ENCODE measurements at regions not wholly inside any gene's neighbourhood (a gene's known extent, or its start where the extent isn't known, plus 50 kb on each side); places are given as distances from the start of the nearest gene placed in this dataset.
"Not testable (repeated sequence)": the region's sequence is repeated elsewhere in the genome, so short reads cannot be mapped to it uniquely, and the experiment has no call there.

DNA sequence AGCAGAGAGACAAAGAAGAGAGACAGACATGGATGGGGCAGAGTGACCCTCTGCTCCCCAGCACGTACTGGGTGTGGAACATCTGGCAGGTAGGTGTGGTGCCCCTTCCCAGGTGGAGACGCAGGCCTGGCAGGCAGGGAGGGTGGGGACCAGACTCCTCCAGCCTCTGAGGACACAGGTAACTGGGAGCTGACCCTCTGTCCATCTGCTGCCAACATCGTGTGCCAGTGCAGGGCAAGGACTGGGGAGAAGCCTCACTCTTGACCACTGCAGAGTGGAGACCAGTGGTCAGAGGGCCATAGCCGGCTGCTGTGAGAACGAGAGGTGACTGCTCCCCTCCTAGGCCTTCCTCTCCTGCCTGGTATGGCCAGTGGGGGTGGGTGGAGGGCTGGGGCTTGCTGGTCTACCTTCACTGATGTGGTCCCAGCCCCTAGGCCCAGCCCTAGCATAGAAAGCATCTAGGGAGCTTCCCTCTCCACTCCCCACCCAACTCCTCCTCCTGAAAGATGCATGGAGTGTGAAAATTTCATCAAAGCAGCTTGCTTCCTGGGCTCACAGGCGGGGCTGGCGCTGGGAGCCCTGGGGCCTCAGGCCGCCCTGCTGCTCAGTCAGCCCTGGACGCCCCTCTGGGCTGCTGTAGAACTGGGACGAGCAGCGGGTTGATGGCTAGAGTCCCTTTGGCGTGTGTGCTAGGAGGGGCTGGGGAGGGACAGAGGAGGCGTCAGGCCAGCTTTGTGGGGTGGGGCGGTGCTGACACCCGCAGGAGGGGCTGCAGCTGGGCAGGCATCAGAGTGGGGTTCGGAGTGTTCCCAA, 90.3 kb downstream of the PLXNA1 start:
- DNase-seq, result no peak

DNA sequence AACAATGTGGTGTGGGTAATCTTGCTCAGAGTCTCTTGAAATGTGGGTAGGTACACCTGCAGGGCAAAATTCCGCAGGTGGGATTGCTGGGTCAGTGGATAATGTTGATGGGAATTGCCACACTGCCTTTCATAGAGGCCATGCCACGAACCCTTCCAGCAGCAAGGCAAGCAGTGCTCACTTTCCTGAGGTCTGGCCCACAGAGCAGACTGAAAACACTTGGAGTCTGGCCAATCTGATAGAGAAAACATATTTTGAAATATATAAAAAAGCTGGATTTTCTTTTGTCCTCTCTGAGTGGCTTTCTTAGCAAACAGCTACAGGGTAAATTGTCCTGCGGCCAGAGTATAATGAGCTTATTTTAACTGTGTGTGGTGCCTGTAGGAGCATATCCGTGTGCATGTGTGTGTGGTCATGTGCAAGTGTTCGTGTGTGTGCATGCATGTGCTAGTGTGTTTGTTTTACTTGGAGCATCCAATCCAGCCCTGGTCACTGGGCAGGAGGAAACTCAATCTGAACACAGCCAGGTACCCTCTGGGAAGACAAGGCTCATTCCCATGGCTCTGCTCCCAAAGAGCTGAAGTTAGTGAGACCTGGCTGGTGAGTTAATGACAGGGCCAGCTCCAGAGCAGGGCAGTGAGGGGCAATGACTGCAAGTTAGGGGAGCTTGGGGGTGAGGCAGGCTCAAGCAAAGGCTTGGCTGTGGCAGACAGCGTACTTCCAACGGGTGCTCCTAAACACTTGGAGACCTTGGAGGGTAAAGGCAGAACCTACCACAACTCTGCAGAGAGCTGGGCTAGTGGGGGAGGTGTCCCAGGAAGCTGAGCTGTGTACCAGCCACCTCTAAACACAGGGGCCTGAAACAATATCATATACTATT, 91.3 kb downstream of the PLXNA1 start:
- DNase-seq, result no peak

DNA sequence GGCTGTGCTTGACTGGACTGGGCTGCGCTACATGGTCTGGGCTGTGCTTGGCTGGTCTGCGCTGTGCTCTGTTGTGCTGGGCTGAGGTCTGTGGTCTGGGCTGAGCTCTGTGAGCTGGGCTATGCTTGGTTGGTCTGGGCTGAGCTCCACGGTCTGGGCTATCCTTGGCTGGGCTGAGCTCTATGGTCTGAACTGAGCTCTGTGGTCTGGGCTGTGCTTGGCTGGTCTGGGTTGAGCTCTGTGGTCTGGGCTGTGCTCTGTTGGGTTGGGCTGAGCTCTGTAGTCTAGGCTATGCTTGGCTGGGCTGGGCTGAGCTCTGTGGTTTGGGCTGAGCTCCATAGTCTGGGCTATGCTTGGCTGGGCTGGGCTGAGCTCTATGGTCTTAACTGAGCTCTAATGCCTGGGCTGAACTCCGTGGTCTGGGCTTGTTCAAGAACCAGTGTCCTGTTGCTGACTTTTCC, 92.0 kb downstream of the PLXNA1 start:
- no peak for DNase-seq

DNA sequence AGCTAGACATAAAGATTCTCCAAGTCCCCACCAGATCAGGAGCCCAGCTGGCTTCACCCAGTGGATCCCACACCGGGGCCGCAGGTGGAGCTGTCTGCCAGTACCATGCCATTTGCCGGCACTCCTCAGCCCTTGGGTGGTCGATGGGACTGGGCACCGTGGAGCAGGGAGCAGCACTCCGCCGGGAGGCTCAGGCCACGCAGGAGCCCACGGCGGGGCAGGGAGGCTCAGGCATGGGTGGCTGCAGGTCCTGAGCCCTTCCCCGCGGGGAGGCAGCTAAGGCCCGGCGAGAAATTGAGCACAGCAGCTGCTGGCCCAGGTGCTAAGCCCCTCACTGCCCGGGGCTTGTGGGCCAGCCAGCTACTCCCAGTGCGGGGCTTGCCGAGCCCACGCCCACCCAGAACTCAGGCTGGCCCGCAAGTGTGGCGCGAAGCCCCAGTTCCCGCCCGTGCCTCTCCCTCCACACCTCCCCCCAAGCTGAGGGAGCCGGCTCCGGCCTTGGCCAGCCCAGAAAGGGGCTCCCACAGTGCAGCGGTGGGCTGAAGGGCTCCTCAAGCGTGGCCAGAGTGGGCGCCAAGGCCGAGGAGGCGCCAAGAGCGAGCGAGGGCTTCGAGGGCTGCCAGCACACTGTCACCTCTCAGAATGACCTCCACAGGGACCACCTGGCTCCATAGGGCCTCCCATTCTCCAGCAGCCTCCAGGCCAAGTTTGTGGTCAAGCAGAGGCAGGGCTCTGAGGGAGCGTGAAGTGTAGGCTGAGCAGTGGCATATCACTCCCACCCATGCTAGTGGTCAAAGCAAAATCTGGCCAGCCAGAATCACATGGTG, 93.5 kb downstream of the PLXNA1 start:
- DNase-seq, result not testable (repeated sequence)

DNA sequence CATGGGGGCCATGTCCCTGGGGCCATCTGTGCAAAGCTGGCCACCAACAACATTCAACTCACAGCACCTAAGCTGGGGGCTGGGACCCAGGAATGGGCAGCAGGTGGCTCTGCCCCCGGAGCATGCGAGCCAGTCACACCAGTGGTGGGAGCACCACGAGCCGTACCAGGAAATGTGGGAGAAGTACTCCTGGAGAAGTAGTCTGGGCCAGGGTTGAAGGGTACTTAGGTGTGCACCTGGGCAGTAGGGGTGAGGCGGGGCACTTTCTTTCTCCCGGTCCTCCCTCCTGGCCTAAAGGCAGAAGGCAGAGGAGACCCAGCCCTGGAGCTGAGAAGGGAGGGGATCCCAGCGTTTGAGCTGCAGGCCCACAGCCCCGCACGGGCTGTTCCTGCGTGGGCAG, 94.2 kb downstream of the PLXNA1 start:
- no peak for DNase-seq

DNA sequence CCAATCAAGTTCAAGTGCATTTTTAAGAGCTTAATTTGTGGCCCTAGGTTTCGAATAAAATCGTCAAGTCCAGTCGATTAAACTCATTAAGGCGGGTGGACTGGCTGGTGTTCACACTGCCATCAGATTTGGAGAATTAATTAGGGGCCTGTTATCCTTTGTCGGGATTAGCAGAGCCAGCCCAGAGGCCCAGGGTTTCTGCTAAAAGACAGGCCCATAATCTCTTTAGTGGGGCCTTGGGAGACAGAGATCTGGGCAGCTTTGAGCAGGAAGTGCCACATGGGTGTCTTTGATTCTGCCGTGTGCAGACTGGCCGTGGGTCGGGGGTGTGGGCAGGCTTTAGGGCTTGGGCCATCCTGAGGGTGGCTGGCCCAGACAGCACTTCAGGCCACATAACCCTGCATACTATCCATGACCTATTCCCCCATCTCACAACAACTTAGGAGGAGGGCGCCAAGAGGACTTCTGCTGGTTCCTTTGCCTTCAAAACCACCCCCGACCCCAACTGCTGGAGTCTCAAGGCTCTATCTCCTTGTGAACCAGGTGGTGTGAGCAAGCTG, 94.7 kb downstream of the PLXNA1 start:
- no peak for DNase-seq

DNA sequence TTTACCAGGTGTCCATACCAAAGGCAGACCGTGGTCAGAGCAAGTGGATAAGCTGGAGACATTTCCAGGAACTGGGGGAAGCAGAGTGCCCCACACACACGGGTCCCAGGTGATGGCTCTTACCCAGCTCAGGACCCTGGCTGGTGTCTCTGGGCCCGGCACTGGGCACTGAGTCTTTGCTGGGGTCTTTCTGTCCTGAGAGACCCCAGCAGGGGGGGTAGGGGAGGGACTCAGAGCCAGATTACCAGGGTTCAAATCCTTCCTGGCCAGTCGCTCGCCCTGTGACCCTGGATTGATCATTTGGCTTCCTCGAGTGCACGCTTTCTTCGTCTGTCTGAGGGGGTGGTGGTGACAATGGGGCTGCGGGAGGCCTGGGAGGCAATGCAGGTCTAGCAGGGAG, 95.7 kb downstream of the PLXNA1 start:
- no peak for DNase-seq

DNA sequence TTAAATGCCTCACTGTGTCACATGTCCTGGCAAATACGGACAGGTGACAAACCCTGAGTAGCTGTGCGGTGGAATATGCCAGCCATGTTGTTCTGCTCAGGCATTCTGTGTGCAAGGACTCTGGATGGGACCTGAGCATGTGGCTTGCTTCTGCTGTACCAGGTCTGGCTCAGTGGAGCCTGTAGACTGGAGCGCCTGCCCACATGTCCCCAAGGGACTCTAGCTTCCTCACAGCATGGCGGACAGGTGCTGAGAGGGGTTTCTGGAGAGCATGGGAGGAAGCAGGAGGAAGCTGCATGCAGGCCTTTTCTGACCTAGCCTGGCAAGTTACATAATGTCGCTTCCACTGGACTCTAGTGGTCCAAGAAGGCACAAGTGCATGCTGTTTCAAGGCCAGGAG, 96.3 kb downstream of the PLXNA1 start:
- no peak for DNase-seq

DNA sequence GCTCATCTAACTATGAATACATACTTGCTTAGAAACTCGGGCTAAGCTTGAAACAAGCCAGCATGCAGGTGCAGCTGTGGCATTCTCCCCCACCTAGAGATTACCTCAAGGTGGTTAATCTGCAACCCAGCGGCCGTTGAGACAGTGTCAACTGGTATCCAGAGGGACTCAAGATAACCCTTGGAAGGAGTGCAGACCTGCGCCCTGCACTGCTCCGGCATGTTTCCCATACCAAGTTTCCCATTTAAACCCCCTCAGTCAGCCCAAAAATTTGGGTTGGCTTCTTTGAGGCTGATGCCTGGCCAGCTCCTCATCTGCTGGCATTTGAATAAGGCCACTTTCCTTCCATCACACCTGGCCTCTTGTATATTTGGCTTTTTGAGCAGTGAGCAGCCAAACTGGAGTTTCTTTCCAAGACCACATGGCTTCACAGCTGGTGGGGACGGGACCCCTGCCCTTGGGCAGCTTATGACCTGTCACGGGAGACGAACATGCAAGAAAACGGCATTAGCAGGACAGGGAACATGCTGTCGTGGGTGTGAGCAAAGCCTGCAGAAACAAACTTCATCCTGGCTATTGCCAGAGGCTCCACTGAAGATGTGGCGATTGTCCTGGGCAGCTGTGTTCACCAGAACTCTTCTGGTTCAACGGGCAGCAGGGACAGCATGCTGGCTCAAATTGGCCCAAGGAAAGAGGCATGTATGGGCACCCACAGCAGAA, 98.2 kb downstream of the PLXNA1 start:
- DNase-seq, result no peak

DNA sequence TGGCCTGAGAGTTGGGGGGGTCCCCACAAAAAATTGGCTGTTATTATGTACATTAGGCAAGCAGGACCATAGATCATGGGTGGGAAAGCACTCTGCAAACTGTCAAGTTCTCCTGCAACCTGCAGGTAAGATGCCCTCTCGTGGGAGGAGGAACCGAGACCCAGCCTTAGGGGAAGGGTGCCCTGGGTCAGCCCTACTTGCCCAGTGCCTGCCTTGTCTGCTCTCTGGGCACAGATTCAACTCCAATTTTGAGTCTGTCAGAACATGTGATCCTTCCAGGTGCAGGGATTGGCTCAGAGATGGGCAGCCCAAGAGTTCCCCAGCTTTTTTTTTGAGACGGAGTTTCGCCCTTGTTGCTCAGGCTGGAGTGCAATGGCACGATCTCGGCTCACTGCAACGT, 99.2 kb downstream of the PLXNA1 start:
- no peak for DNase-seq

DNA sequence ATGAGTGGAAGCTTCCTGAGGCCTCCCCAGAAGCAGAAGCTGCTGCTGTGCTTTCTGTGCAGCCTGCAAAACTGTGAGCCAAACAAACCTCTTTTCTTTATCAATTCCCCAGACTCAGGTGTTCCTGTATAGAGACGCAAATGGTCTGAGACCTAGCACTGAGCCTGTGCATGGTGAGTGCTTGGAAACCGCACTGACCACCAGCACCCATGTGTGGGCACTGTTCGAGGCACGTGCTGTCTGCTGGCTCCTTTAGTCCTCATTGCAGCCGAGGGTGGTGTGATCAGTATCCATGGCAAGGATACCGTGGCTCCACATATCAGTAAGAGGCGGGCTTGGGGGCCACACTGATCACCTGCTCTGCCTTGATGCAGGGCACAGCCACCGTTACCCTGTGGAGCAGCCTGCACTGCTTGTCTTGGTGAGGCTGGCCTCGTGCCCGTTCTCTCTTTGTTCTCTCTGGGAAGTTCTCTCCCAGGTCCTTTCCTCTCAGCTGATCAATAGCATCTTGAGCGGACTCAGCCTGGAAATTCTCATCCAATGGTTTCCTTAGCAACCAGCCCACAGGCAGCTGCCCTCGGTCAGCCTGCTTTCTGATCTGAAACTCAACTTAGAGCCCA, 101.0 kb downstream of the PLXNA1 start:
- DNase-seq, result no peak

DNA sequence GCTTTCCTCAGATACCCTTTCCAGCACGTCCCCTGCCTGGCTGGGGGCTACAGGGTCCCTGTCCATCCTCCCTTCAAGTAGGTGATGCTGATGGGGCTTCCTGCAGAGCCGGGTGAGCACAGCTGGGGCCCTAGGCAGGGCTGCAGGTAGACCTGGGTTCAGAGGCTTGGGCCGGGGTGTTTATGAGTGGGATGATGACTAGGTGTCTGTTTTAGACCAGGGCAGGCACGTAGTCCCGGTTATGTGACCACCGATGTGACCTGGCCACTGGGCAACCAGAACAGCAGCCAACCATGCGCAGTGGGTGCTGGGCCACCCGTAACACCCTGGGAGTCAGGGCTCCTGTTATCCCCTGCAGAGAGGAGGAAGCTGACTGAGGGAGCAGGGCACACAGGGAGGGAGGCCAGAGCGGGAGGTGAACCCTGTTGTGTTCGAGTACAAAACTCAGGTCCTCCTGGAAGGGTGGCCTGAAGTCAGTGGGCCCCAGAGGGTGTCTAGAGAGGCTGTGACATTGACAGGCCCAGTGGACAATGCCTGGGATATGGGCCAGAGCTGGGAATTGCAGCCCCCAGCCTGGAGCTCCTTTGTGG, 101.6 kb downstream of the PLXNA1 start:
- DNase-seq, result no peak

DNA sequence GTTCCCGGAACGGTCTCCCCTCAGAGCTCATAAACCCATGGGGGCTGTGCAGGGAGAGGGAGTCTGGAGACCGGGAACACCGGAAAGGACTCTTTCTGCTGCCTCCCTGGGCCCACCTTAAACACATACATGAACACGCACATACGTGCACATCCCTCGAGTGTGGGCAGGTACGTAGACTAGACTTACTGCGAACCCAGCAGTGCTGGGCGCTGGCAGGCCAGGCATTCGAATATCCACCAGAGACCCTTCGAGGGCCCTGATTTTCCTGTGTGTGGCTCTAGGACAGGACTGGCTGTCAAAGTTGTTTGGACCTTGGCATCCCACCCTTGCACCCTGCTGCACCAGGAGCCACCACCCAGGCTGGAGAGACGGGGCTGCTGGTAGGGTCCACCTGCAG, 102.7 kb downstream of the PLXNA1 start:
- no peak for DNase-seq

DNA sequence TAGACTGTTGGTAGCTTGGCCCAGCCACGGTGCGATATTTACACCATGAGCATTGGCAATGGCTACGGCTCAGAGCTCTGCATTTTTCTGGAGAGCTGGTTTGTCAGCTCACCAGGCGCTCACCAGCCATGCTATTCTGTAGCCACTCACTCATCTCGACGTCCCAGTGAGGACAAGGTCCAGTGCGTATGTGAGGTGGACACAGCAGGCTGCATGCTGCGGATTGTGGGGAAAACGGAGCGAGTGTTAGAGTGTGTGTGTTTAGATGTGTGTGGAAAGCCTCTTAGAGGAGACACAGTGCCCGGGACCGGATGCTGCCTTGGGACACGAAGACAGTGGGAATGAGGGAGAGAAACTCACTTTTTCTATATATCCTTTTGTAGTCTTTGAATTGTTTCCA, 103.7 kb downstream of the PLXNA1 start:
- not testable (repeated sequence) for DNase-seq

DNA sequence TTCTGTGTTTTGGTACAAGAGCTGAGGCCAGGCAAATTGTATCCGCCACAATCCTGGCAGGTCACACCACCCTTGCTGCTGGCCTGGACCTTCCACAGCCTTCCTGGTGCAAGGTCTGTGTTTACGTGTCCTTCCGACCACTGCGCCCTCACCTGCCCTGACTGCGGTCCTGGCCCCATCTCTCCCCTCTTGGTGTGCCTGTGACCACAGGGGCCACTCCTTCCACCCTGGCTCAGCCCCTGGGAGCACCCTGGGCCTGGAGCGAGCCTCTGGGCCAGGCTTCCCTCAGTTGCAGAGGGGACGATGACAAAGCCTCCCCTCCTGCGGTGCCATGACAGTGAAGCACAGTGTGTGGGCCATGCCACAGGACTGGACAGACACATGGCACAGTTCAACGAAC, 104.5 kb downstream of the PLXNA1 start:
- no peak for DNase-seq

DNA sequence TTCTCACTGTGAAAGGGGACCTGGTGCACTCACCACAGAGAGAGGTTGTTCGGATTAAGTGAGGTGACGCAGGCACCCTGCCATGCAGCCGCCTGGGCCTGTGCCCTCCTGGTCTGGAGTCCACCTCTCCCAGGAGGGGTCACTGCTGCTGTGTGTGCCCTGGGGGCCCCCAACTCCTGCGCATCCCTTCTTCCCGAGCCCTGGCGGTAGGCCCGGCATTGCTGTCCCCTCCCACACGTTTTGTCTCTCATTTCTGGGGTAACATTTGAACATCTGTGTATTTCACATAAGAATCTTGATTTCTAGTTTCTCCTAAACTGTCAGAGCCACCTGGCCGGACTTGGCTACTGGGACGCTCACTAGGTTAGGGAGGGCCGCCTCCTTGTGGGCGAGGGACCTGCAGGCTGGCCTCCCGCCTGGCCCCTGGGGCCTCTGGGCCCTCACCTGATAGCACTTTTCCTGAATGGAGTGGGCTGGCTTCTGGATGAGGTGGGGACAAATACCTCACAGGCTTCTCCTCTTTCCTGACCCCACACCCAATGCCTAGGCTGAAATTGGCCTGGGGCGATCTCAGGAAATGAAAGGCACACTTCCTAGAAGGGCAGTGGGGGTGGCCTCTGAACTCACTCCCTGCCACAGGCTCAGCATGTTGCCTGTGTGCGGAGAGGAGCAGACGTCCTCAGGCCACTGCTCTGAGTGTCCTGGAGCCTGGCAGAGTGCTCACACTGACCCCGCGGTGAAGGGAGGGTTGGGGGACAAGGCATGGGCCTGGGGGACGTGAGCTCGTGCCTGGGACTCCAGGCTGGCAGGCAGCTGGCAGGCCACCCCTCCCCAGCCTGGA, 104.2 kb upstream of the PRR23E start:
- no peak for DNase-seq

DNA sequence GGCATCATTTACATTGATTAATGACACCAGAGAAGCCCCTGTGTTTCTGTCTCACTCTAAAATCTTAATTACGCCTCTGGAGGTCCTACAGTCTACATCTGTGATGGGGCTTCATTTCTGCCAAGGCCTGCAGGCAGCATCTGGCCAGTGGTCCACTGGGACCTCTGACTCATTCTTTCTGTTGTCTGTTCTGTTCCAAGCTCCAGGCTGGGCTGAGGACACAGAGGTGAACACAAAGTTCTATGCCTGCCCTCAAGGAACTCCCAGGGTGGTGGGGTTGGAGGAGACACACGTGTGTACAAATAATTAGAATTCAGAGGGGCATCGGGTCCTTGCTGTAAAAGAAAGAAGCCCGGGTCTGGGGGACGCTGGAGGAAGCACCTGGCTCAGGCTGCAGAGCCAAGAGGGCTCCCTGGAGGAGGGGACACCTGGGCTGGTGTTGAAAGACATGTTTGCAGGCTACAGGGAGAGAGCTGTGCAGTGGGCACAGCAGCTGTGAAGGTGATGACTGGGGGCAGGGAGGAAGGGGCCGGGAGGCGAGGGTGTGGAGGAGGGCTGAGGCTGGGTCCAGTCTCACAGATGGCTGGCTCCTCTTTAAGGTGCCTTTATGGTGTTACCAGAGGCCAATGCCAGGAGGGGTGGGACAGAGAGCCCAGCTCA, 103.3 kb upstream of the PRR23E start:
- no peak for DNase-seq

DNA sequence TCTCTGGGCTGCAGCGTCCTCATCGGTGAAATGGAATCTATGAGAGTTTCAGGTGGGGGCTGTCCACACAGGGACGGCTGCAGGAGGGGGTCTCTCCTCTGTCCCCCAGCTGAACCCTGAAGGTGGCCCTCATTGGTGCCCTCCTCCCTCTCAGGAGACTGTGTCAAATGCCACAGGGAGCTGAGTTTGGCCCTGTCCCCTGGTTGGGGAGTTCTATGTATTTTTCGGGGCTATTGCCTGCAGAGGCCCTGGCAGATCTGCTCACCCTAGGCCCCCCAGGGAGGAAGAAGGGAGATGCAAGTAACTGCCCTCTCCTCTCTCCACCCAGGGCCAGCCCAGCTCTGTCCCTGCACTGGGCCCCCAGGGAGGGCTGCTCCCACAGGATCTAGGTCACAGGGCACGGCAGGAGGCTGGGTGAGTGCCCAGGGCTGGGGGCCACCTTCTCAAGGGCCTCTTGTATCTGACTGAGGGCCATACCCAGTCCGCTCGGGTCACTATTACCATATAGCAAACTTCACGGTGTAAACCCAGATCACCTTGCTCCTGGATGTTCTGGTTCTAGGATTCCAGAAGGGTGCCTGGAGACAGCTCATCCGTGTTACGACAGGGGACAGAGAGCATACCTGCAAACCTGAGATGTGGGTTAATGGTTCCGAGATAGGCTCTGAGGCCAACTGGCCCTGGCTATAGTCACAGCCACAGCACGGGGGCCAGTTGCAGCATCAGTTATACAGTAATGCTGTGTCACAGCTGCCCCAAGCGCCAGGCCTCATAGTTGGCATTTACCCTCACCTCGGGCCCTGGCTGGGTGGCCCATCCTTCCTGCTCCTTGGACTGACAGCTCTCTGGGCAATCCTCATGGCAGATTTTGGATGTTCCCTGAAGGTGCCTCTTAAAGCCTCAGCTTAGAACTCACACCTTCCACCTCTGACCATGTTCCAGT, 102.4 kb upstream of the PRR23E start:
- no peak for DNase-seq

DNA sequence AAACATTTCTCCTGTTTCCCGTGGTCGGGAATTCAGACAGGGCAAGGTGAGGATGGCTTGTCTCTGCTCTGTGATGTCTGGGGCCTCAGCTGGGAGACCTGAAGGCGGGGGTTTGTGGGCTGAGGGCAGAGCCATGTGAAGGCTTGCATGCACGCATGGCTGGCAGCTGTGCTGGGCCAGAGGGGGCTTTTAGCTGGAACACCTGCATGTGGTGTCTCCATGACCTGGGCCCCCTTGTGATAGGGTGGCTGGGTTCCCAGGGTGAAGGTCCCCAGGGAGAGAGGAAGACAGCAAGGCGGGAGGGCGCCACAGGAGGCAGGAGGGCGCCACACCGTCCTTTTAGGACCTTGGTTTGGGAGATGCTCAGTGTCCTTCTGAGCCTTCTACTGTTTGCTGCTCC, 101.6 kb upstream of the PRR23E start:
- no peak for DNase-seq
